H1 (cell line): ENCODE measurements at regions not wholly inside any gene's neighbourhood (a gene's known extent, or its start where the extent isn't known, plus 50 kb on each side); places are given as distances from the start of the nearest gene placed in this dataset.

Experiments
- CTCF ChIA-PET: fragments of 300-600 bp; sonication (Branson Sonifier 250); formaldehyde crosslinking; loops from one replicate; lab custom pipeline; 2021; ENCODE audit not compliant: partially characterized antibody; lab: Charles Lee
- POLR2A ChIA-PET: fragments of 300-600 bp; sonication (Branson Sonifier 250); formaldehyde crosslinking; loops from one replicate; lab custom pipeline; 2021; ENCODE audit warnings: inconsistent platforms; ENCODE audit not compliant: partially characterized antibody; lab: Charles Lee
- DNase-seq, 2 experiments: peaks; one replicate each; pipeline versions ENCODE4 v3.0.0 to v3.0.0-alpha.2; 2010 to 2022; ENCODE audit warnings: low spot score in 2 of 2, low read depth in 1 of 2, mixed read lengths in 1 of 2
- FAIRE-seq: peaks from 2 replicates; lab custom pipeline; 2011; peaks lifted over from hg19 to GRCh38; lab: Jason Lieb, UNC
- H2AFZ ChIP-seq: 2 replicates; pipeline ENCODE4 v1.8.1; 2012; ENCODE audit warnings: low read length, inconsistent platforms
- H2AK5ac ChIP-seq: 2 replicates; pipeline ENCODE4 v1.6.1; 2013; ENCODE audit warnings: low read depth, low read length
- H2BK120ac ChIP-seq: replicated peaks from 2 replicates; pipeline ENCODE3; 2013; ENCODE audit warnings: low read depth, low read length, inconsistent platforms
- H2BK12ac ChIP-seq: 2 replicates; pipeline ENCODE4 v1.6.1; 2013; ENCODE audit warnings: low read depth, low read length
- H2BK15ac ChIP-seq: 2 replicates; pipeline ENCODE4 v1.6.1; 2013; ENCODE audit warnings: low read length
- H2BK20ac ChIP-seq: 2 replicates; pipeline ENCODE4 v1.6.1; 2013; ENCODE audit warnings: low read length
- H2BK5ac ChIP-seq: 2 replicates; pipeline ENCODE4 v1.6.1; 2013; ENCODE audit warnings: low read depth, low read length
- H3K14ac ChIP-seq: 2 replicates; pipeline ENCODE4 v1.6.1; 2013; ENCODE audit warnings: inconsistent platforms; ENCODE audit not compliant: insufficient read length
- H3K18ac ChIP-seq: 2 replicates; pipeline ENCODE4 v1.6.1; 2013; ENCODE audit warnings: low read length; ENCODE audit errors: extremely low read depth
- H3K23ac ChIP-seq: 2 replicates; pipeline ENCODE4 v1.6.1; 2013; ENCODE audit warnings: inconsistent platforms; ENCODE audit not compliant: insufficient read length
- H3K23me2 ChIP-seq: 2 replicates; pipeline ENCODE4 v1.6.1; 2013; ENCODE audit warnings: low read depth, low read length
- H3K27ac ChIP-seq: 2 replicates; pipeline ENCODE4 v1.6.1; 2011; ENCODE audit warnings: low read depth, low read length, inconsistent platforms
- H3K27me3 ChIP-seq, 4 experiments: replicated peaks in 1 of 4; 1 replicate in 1 of 4; 2 replicates in 3 of 4; pipeline versions ENCODE4 v1.6.1 to v1.8.1; 2011 to 2013; ENCODE audit warnings: low read length in 3 of 4, mild to moderate bottlenecking in 3 of 4, inconsistent platforms in 2 of 4, mixed read lengths in 2 of 4, moderate library complexity in 1 of 4; ENCODE audit not compliant: control insufficient read depth in 3 of 4, insufficient read depth in 3 of 4; ENCODE audit errors: extremely low read depth in 1 of 4
- H3K36me3 ChIP-seq, 4 experiments: 2 replicates each; pipeline versions ENCODE4 v1.6.1 to v1.8.1; 2011 to 2013; ENCODE audit warnings: mild to moderate bottlenecking in 4 of 4, low read length in 3 of 4, moderate library complexity in 2 of 4, control low read depth in 1 of 4, inconsistent platforms in 1 of 4; ENCODE audit not compliant: insufficient read depth in 4 of 4, control insufficient read depth in 2 of 4
- H3K4ac ChIP-seq: replicated peaks from 2 replicates; pipeline ENCODE3; 2013; ENCODE audit warnings: low read length, low read depth, mixed read lengths, inconsistent platforms; ENCODE audit not compliant: insufficient read length
- H3K4me1 ChIP-seq, 4 experiments: replicated peaks in 1 of 4; 1 replicate in 1 of 4; 2 replicates in 3 of 4; pipeline versions ENCODE4 v1.6.1 to v1.8.1; 2011 to 2013; ENCODE audit warnings: low read length in 3 of 4, inconsistent platforms in 2 of 4, mixed read lengths in 1 of 4; ENCODE audit not compliant: insufficient read depth in 4 of 4, control insufficient read depth in 3 of 4
- H3K4me2 ChIP-seq, 2 experiments: 2 replicates each; pipeline versions ENCODE4 v1.6.1 to v1.8.1; 2011 to 2013; ENCODE audit warnings: low read depth in 2 of 2, low read length in 2 of 2, control low read depth in 1 of 2, inconsistent platforms in 1 of 2, mild to moderate bottlenecking in 1 of 2; ENCODE audit not compliant: insufficient read depth in 1 of 2
- H3K4me3 ChIP-seq, 4 experiments: fragments of 200-600, 300-600 bp in 1 of 4; sonication (generic), shearing (Covaris generic), sonication (Bioruptor Twin) in 1 of 4; 2 replicates each; pipeline versions ENCODE4 v1.5.1 to v1.8.1; 2011 to 2016; ENCODE audit warnings: low read length in 4 of 4, low read depth in 3 of 4, control low read depth in 2 of 4, inconsistent platforms in 2 of 4, mild to moderate bottlenecking in 2 of 4, mixed read lengths in 1 of 4, moderate library complexity in 1 of 4; ENCODE audit not compliant: insufficient read depth in 2 of 4; ENCODE audit errors: extremely low read depth in 1 of 4
- H3K56ac ChIP-seq: replicated peaks from 2 replicates; pipeline ENCODE3; 2013; ENCODE audit warnings: low read depth, mild to moderate bottlenecking, mixed read lengths, low read length, inconsistent platforms; ENCODE audit not compliant: insufficient read length
- H3K79me1 ChIP-seq: 2 replicates; pipeline ENCODE4 v1.6.1; 2013; ENCODE audit warnings: low read depth, low read length, control low read depth
- H3K79me2 ChIP-seq, 2 experiments: 2 replicates each; pipeline versions ENCODE4 v1.6.1 to v1.8.1; 2012 to 2013; ENCODE audit warnings: low read length in 2 of 2, mild to moderate bottlenecking in 2 of 2, inconsistent platforms in 1 of 2; ENCODE audit not compliant: insufficient read depth in 2 of 2, control insufficient read depth in 1 of 2
- H3K9ac ChIP-seq, 4 experiments: replicated peaks in 1 of 4; 1 replicate in 1 of 4; 2 replicates in 3 of 4; pipeline versions ENCODE4 v1.6.1 to v1.8.1; 2011 to 2013; ENCODE audit warnings: low read depth in 3 of 4, low read length in 3 of 4, control low read depth in 2 of 4, mild to moderate bottlenecking in 2 of 4, moderate library complexity in 2 of 4, inconsistent platforms in 1 of 4; ENCODE audit errors: extremely low read depth in 1 of 4
- H3K9me3 ChIP-seq, 2 experiments: 2 replicates each; pipeline versions ENCODE4 v1.6.1 to v1.8.1; 2012 to 2013; ENCODE audit warnings: mild to moderate bottlenecking in 2 of 2, moderate library complexity in 2 of 2, control low read depth in 1 of 2, inconsistent platforms in 1 of 2, low read depth in 1 of 2, low read length in 1 of 2, mixed read lengths in 1 of 2; ENCODE audit not compliant: insufficient read depth in 2 of 2
- H4K20me1 ChIP-seq, 2 experiments: replicated peaks in 1 of 2; 2 replicates each; pipeline versions ENCODE3 to v1.8.1; 2011 to 2013; ENCODE audit warnings: inconsistent platforms in 2 of 2, low read length in 2 of 2, mild to moderate bottlenecking in 1 of 2; ENCODE audit not compliant: insufficient read depth in 2 of 2, control insufficient read depth in 1 of 2
- H4K5ac ChIP-seq: 2 replicates; pipeline ENCODE4 v1.6.1; 2013; ENCODE audit warnings: low read length, low read depth, mixed read lengths, inconsistent platforms; ENCODE audit not compliant: insufficient read length
- H4K8ac ChIP-seq: 2 replicates; pipeline ENCODE4 v1.8.0; 2013; ENCODE audit warnings: mild to moderate bottlenecking, moderate library complexity, low read length, inconsistent platforms; ENCODE audit not compliant: insufficient read depth; ENCODE audit errors: extremely low read depth
- H4K91ac ChIP-seq: replicated peaks from 2 replicates; pipeline ENCODE3; 2013; ENCODE audit warnings: low read length, mixed read lengths, inconsistent platforms; ENCODE audit not compliant: insufficient read length
- ATF2 ChIP-seq: IDR thresholded peaks from 2 replicates; pipeline ENCODE4 v1.6.1; 2012; ENCODE audit warnings: low read length, inconsistent platforms
- ATF3 ChIP-seq: IDR thresholded peaks from 2 replicates; pipeline ENCODE4 v1.6.1; 2011; ENCODE audit warnings: low read depth, mild to moderate bottlenecking, low read length; ENCODE audit not compliant: insufficient read depth
- CBX8 ChIP-seq: fragments of 300-800, 300-1000 bp; sonication (generic); IDR thresholded peaks from 2 replicates; pipeline ENCODE4 v1.7.1; 2016; ENCODE audit warnings: low read depth, low read length, borderline replicate concordance
- CHD2 ChIP-seq: IDR thresholded peaks from 2 replicates; pipeline ENCODE4 v1.6.1; 2012; ENCODE audit warnings: low read length, improper control_type of control experiment
- MAFK ChIP-seq: IDR thresholded peaks from 2 replicates; pipeline ENCODE4 v1.6.1; 2012; ENCODE audit warnings: low read depth, mild to moderate bottlenecking, improper control_type of control experiment, low read length
- NANOG ChIP-seq: IDR thresholded peaks from 2 replicates; pipeline ENCODE4 v1.6.1; 2011; ENCODE audit warnings: low read length, low read depth, mild to moderate bottlenecking, inconsistent platforms; ENCODE audit not compliant: insufficient read depth, poor library complexity, severe bottlenecking
- POLR2A ChIP-seq, 2 experiments: IDR thresholded peaks; 1 replicate in 1 of 2; 2 replicates in 1 of 2; pipeline ENCODE4 v1.6.1; 2011; ENCODE audit warnings: low read depth in 2 of 2, low read length in 2 of 2, mild to moderate bottlenecking in 2 of 2; ENCODE audit errors: control extremely low read depth in 1 of 2
- RXRA ChIP-seq: IDR thresholded peaks from 2 replicates; pipeline ENCODE4 v1.6.1; 2011; ENCODE audit warnings: low read depth, mild to moderate bottlenecking, low read length, moderate library complexity; ENCODE audit not compliant: insufficient read depth
- SP2 ChIP-seq: IDR thresholded peaks from 2 replicates; pipeline ENCODE4 v1.6.1; 2012; ENCODE audit warnings: mild to moderate bottlenecking, low read length, inconsistent platforms
- SP4 ChIP-seq: IDR thresholded peaks from 2 replicates; pipeline ENCODE4 v1.6.1; 2012; ENCODE audit warnings: low read length, inconsistent platforms
- SUZ12 ChIP-seq: fragments of 200-600 bp; sonication (generic); IDR thresholded peaks from 2 replicates; pipeline ENCODE4 v1.6.1; 2012; ENCODE audit warnings: mild to moderate bottlenecking, inconsistent platforms, low read length, moderate library complexity, mixed read lengths
- YY1 ChIP-seq: IDR thresholded peaks from 2 replicates; pipeline ENCODE4 v1.6.1; 2011; ENCODE audit warnings: low read depth, mild to moderate bottlenecking, low read length
- WGBS, 2 experiments: shearing (Covaris generic) in 1 of 2; methylation state at CpG; one replicate each; pipeline versions ENCODE4 v1.1.6 to v1.1.7; 2013 to 2015; ENCODE audit warnings: low lambda C conversion rate in 2 of 2, mixed read lengths in 2 of 2, inconsistent platforms in 1 of 2, low coverage in 1 of 2, missing lambda C conversion rate in 1 of 2; ENCODE audit not compliant: insufficient replicate concordance in 2 of 2, insufficient coverage in 1 of 2, insufficient read length in 1 of 2; ENCODE audit errors: extremely low coverage in 1 of 2, missing lambda C conversion rate in 1 of 2; 5-methylcytosine and 5-hydroxymethylcytosine counted together
- TF ChIP-seq, protein P1 (sequence below): IDR thresholded peaks from 2 replicates; pipeline ENCODE4 v1.6.1; 2012; ENCODE audit warnings: inconsistent platforms

- no peak overlapping the region for H3K4ac ChIP-seq
- no peak overlapping the region for H3K4me2 ChIP-seq
- ChIA-PET POLR2A (no interaction called here), CTCF (interaction anchor here (0.6 to 3.2 kb wide), 4 partner anchors 105 to 317 kb away, joined by 3 to 17 read pairs (median 3); no protein-coding TSS in a partner anchor)
- H3K79me1 ChIP-seq, result no peaks in the 10 kb centered on the region
- no peaks in the 10 kb centered on the region for H3K79me2 ChIP-seq
- no peak overlapping the region for H2BK15ac ChIP-seq
- no peak overlapping the region for H2AK5ac ChIP-seq
- no peak for DNase-seq
- H3K4me3 ChIP-seq, result no peak overlapping the region
- H2BK5ac ChIP-seq, result no peak overlapping the region
- H4K20me1 ChIP-seq, result no peaks in the 10 kb centered on the region
- H4K5ac ChIP-seq, result no peak overlapping the region
- no peaks in the 10 kb centered on the region for H3K9me3 ChIP-seq
- H3K18ac ChIP-seq, result no peak overlapping the region
- H3K14ac ChIP-seq, result no peak overlapping the region
- H4K8ac ChIP-seq, result no peak overlapping the region; the same call in 1 of the 2 replicates
- H3K23ac ChIP-seq, result no peak overlapping the region
- no peaks in the 10 kb centered on the region; a peak in 3 of 7 replicates for H3K4me1 ChIP-seq
- H2AFZ ChIP-seq, result no peak overlapping the region
- no peaks in the 10 kb centered on the region for H3K36me3 ChIP-seq
- no peak overlapping the region for H3K27ac ChIP-seq
- H2BK12ac ChIP-seq, result no peak overlapping the region
- H3K9ac ChIP-seq, result no peak overlapping the region
- no peak overlapping the region for H3K56ac ChIP-seq
- no peak overlapping the region for H2BK20ac ChIP-seq
- no peak for FAIRE-seq
- no peaks in the 10 kb centered on the region; the same call in 1 of the 2 replicates for H3K23me2 ChIP-seq
- H4K91ac ChIP-seq, result no peak overlapping the region
- no peaks in the 10 kb centered on the region for H3K27me3 ChIP-seq
- H2BK120ac ChIP-seq, result no peak overlapping the region
- 92% methylated on average over 4 of the region's 5 CpGs; no CpG with 5 or more reads in 1 of the 2 experiments for WGBS, 2 experiments
- no peak for TF ChIP-seq MAFK
- no peak for TF ChIP-seq SP2
- no peak for TF ChIP-seq CBX8
- no peak for TF ChIP-seq RXRA
- TF ChIP-seq SUZ12, result no peak
- no peak for TF ChIP-seq ATF3
- TF ChIP-seq NANOG, result no peak
- TF ChIP-seq YY1, result no peak
- TF ChIP-seq, protein P1, sequence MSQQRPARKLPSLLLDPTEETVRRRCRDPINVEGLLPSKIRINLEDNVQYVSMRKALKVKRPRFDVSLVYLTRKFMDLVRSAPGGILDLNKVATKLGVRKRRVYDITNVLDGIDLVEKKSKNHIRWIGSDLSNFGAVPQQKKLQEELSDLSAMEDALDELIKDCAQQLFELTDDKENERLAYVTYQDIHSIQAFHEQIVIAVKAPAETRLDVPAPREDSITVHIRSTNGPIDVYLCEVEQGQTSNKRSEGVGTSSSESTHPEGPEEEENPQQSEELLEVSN, result no peak
- TF ChIP-seq ATF2, result no peak
- TF ChIP-seq POLR2A (IDR thresholded peaks at IDR 0.05; ENCODE audit: control extremely low read depth in 1 of 2, low read depth in 2 of 2, low read length in 2 of 2), result no peak
- TF ChIP-seq SP4, result no peak
- TF ChIP-seq CHD2, result no peak
Observed at GRCh38 chr3:194998948-194999347, 272.0 kb downstream of the XXYLT1 start.
